ENCODE measurements at regions not wholly inside any gene's neighbourhood (a gene's known extent, or its start where the extent isn't known, plus 50 kb on each side); places are given as distances from the start of the nearest gene placed in this dataset.

GRCh38 chr6:84414531-84414930 lies 187.1 kb upstream of the CEP162 start:
- no peaks in the 10 kb centered on the region for H3K4me1 ChIP-seq (ENCODE audit: insufficient read depth, low read length)
- no peaks in the 10 kb centered on the region for H3K36me3 ChIP-seq (ENCODE audit: insufficient read depth, low read length)
- 85% methylated on average over 6 of the region's 6 CpGs for WGBS
- H3K4me3 ChIP-seq (ENCODE audit: low read length): no peak overlapping the region
- H3K27me3 ChIP-seq (ENCODE audit: insufficient read depth, low read length): no peaks in the 10 kb centered on the region; the same call in 1 of the 2 replicates
- H3K9ac ChIP-seq (ENCODE audit: low read depth, low read length): no peak overlapping the region
- H3K27ac ChIP-seq (ENCODE audit: low read depth, low read length): no peak overlapping the region
- no peaks in the 10 kb centered on the region for H3K9me3 ChIP-seq (ENCODE audit: insufficient read depth, low read depth, low read length)

DNA sequence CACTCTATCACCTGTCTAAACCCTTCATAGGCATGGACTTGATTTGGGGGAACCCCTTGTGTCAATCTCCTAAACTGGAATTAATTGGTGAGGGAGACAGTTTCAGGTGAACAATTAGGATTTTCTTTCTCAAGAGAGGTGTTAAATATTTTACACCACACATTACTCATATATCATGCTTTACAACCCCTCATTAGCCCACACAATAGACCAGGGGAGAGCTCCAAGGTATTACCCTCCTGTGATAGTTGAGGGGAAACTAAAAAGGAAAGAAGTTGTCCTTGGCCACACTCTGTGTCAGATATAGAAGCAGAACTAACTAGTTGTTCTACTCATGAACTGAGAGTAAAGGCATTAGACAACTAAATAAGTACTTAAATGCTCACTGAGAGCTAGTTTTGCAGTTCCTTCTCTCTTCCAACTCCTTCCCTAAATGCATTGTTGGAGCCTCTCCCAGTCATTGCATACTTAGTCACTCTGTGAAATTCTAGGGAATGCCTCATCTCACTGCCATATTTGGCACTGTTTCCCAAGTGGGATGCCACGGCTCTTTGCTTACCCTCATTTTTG lies 183.7 kb upstream of the CEP162 start:
- no peaks in the 10 kb centered on the region for H3K9me3 ChIP-seq (ENCODE audit: insufficient read depth, low read depth, low read length)
- H3K4me1 ChIP-seq (ENCODE audit: insufficient read depth, low read length): no peaks in the 10 kb centered on the region
- 82% methylated on average over 1 of the region's 1 CpG for WGBS
- no peak overlapping the region for H3K27ac ChIP-seq (ENCODE audit: low read depth, low read length)
- no peak overlapping the region for H3K9ac ChIP-seq (ENCODE audit: low read depth, low read length)
- H3K4me3 ChIP-seq (ENCODE audit: low read length): no peak overlapping the region
- no peaks in the 10 kb centered on the region for H3K36me3 ChIP-seq (ENCODE audit: insufficient read depth, low read length)
- H3K27me3 ChIP-seq (ENCODE audit: insufficient read depth, low read length): no peaks in the 10 kb centered on the region; the same call in 1 of the 2 replicates

GRCh38 chr6:84409911-84410310 lies 182.5 kb upstream of the CEP162 start:
- Histone ChIP-seq H3K27me3 (ENCODE audit: insufficient read depth, low read length) (no peaks in the 10 kb centered on the region; the same call in 1 of the 2 replicates), H3K9me3 (ENCODE audit: insufficient read depth, low read depth, low read length) (no peaks in the 10 kb centered on the region), H3K4me3 (ENCODE audit: low read length) (no peak overlapping the region), H3K4me1 (ENCODE audit: insufficient read depth, low read length) (no peaks in the 10 kb centered on the region), H3K36me3 (ENCODE audit: insufficient read depth, low read length) (no peaks in the 10 kb centered on the region), H3K27ac (ENCODE audit: low read depth, low read length) (no peak overlapping the region), H3K9ac (ENCODE audit: low read depth, low read length) (no peak overlapping the region)
- WGBS: no CpG with 5 or more reads among the region's 1 CpG

GRCh38 chr6:84408028-84408427 lies 180.6 kb upstream of the CEP162 start:
- Histone ChIP-seq H3K27me3 (ENCODE audit: insufficient read depth, low read length) (no peaks in the 10 kb centered on the region; the same call in 1 of the 2 replicates), H3K4me1 (ENCODE audit: insufficient read depth, low read length) (no peaks in the 10 kb centered on the region), H3K27ac (ENCODE audit: low read depth, low read length) (no peak overlapping the region), H3K36me3 (ENCODE audit: insufficient read depth, low read length) (no peaks in the 10 kb centered on the region), H3K9ac (ENCODE audit: low read depth, low read length) (no peak overlapping the region), H3K9me3 (ENCODE audit: insufficient read depth, low read depth, low read length) (no peaks in the 10 kb centered on the region), H3K4me3 (ENCODE audit: low read length) (no peak overlapping the region)
- WGBS: 94% methylated on average over 3 of the region's 4 CpGs

- Histone ChIP-seq H3K9ac (ENCODE audit: low read depth, low read length) (no peak overlapping the region), H3K4me3 (ENCODE audit: low read length) (no peak overlapping the region), H3K27me3 (ENCODE audit: insufficient read depth, low read length) (no peaks in the 10 kb centered on the region), H3K4me1 (ENCODE audit: insufficient read depth, low read length) (no peaks in the 10 kb centered on the region), H3K27ac (ENCODE audit: low read depth, low read length) (no peak overlapping the region), H3K36me3 (ENCODE audit: insufficient read depth, low read length) (no peaks in the 10 kb centered on the region), H3K9me3 (ENCODE audit: insufficient read depth, low read depth, low read length) (no peaks in the 10 kb centered on the region)
Observed at GRCh38 chr6:84403545-84403944, 176.1 kb upstream of the CEP162 start.

GRCh38 chr6:84399003-84399402 lies 171.6 kb upstream of the CEP162 start:
- Histone ChIP-seq H3K4me3 (ENCODE audit: low read length) (no peak overlapping the region), H3K9ac (ENCODE audit: low read depth, low read length) (no peak overlapping the region), H3K36me3 (ENCODE audit: insufficient read depth, low read length) (no peaks in the 10 kb centered on the region), H3K4me1 (ENCODE audit: insufficient read depth, low read length) (no peaks in the 10 kb centered on the region), H3K27me3 (ENCODE audit: insufficient read depth, low read length) (no peaks in the 10 kb centered on the region), H3K9me3 (ENCODE audit: insufficient read depth, low read depth, low read length) (no peaks in the 10 kb centered on the region), H3K27ac (ENCODE audit: low read depth, low read length) (no peak overlapping the region)
- 100% methylated on average over 2 of the region's 2 CpGs for WGBS

GRCh38 chr6:84392261-84392660 lies 164.8 kb upstream of the CEP162 start:
- H3K9me3 ChIP-seq (ENCODE audit: insufficient read depth, low read depth, low read length): no peaks in the 10 kb centered on the region
- WGBS: 97% methylated on average over 3 of the region's 3 CpGs
- no peak overlapping the region for H3K4me3 ChIP-seq (ENCODE audit: low read length)
- no peaks in the 10 kb centered on the region for H3K27me3 ChIP-seq (ENCODE audit: insufficient read depth, low read length)
- no peak overlapping the region for H3K9ac ChIP-seq (ENCODE audit: low read depth, low read length)
- H3K27ac ChIP-seq (ENCODE audit: low read depth, low read length): no peak overlapping the region
- H3K4me1 ChIP-seq (ENCODE audit: insufficient read depth, low read length): no peaks in the 10 kb centered on the region
- no peaks in the 10 kb centered on the region for H3K36me3 ChIP-seq (ENCODE audit: insufficient read depth, low read length)

DNA sequence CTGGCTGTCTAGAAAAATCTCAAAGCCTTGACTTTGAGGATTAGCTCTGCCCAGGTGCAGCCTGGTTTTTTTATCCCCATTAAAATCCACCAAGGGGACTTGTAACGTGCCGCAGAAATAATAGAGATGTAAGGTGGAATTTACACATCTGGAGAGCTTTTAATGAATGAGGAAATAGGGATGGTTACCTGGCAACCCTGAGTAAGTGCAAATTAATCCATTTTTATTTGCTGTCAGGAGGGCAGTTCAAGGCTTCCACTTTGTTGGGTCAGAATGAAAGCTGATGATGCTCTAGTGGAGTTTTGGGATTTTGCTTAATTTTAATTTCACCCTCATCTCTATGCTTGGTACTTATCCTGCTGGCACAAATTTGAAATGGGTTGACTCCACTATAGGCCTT lies 163.4 kb upstream of the CEP162 start:
- no peak overlapping the region for H3K4me3 ChIP-seq (ENCODE audit: low read length)
- 95% methylated on average over 2 of the region's 2 CpGs for WGBS
- H3K27me3 ChIP-seq (ENCODE audit: insufficient read depth, low read length): no peaks in the 10 kb centered on the region
- no peaks in the 10 kb centered on the region for H3K36me3 ChIP-seq (ENCODE audit: insufficient read depth, low read length)
- no peak overlapping the region for H3K27ac ChIP-seq (ENCODE audit: low read depth, low read length)
- no peaks in the 10 kb centered on the region for H3K9me3 ChIP-seq (ENCODE audit: insufficient read depth, low read depth, low read length)
- no peak overlapping the region for H3K9ac ChIP-seq (ENCODE audit: low read depth, low read length)
- H3K4me1 ChIP-seq (ENCODE audit: insufficient read depth, low read length): no peaks in the 10 kb centered on the region

DNA sequence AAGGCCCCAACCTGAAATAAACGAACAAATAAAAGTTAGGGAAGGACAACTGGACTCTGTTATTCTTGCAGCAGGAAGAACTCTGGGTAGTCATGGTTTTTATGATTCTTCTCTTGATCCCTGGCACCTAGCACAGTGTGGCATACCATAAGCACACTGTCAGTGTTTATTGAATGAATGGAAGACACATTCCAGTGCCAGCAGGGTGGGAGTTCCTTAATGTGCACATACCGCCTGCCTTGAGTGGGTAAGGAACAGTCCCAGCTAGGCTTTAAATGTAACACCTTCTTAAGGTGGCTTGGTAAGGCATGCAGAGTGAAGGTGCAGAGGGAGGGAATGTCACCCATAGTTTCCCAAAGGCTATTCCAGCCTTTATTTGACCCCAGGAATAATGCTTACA lies 162.9 kb upstream of the CEP162 start:
- WGBS: 85% methylated on average over 2 of the region's 2 CpGs
- H3K4me1 ChIP-seq (ENCODE audit: insufficient read depth, low read length): no peaks in the 10 kb centered on the region
- H3K9me3 ChIP-seq (ENCODE audit: insufficient read depth, low read depth, low read length): no peaks in the 10 kb centered on the region
- H3K36me3 ChIP-seq (ENCODE audit: insufficient read depth, low read length): no peaks in the 10 kb centered on the region
- no peak overlapping the region for H3K27ac ChIP-seq (ENCODE audit: low read depth, low read length)
- H3K9ac ChIP-seq (ENCODE audit: low read depth, low read length): no peak overlapping the region
- no peaks in the 10 kb centered on the region for H3K27me3 ChIP-seq (ENCODE audit: insufficient read depth, low read length)
- H3K4me3 ChIP-seq (ENCODE audit: low read length): no peak overlapping the region

DNA sequence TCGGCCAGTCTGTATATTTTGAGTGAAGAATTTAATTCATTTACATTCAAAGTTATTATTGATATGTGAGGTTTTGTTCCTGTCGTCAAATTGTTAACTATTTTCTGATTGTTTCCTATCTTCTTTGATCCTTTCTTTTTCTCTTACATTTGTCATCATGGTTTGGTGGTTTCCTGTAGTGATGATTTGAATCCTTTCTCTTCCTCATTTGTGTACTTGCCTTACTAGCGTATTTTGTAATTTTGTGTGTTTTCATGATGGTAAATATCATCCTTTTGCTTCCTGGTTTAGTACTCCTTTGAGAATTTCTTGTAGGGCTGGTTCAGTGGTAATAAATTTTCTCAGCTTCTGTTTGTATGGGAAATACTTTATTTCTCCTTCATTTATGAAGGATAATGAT lies 151.7 kb upstream of the CEP162 start:
- Histone ChIP-seq H3K27ac (ENCODE audit: low read depth, low read length) (no peak overlapping the region), H3K9me3 (ENCODE audit: insufficient read depth, low read depth, low read length) (peaks cover 6% of the 10 kb centered on the region; the same call in 1 of the 2 replicates), H3K4me3 (ENCODE audit: low read length) (no peak overlapping the region), H3K36me3 (ENCODE audit: insufficient read depth, low read length) (no peaks in the 10 kb centered on the region), H3K4me1 (ENCODE audit: insufficient read depth, low read length) (no peaks in the 10 kb centered on the region), H3K9ac (ENCODE audit: low read depth, low read length) (no peak overlapping the region), H3K27me3 (ENCODE audit: insufficient read depth, low read length) (no peaks in the 10 kb centered on the region)
- WGBS: 89% methylated on average over 1 of the region's 3 CpGs

GRCh38 chr6:84372290-84372689 lies 144.8 kb upstream of the CEP162 start:
- no peaks in the 10 kb centered on the region for H3K9me3 ChIP-seq (ENCODE audit: insufficient read depth, low read depth, low read length)
- H3K9ac ChIP-seq (ENCODE audit: low read depth, low read length): no peak overlapping the region
- H3K27me3 ChIP-seq (ENCODE audit: insufficient read depth, low read length): no peaks in the 10 kb centered on the region
- 97% methylated on average over 2 of the region's 2 CpGs for WGBS
- no peaks in the 10 kb centered on the region for H3K4me1 ChIP-seq (ENCODE audit: insufficient read depth, low read length)
- H3K27ac ChIP-seq (ENCODE audit: low read depth, low read length): no peak overlapping the region
- H3K4me3 ChIP-seq (ENCODE audit: low read length): no peak overlapping the region
- no peaks in the 10 kb centered on the region for H3K36me3 ChIP-seq (ENCODE audit: insufficient read depth, low read length)

DNA sequence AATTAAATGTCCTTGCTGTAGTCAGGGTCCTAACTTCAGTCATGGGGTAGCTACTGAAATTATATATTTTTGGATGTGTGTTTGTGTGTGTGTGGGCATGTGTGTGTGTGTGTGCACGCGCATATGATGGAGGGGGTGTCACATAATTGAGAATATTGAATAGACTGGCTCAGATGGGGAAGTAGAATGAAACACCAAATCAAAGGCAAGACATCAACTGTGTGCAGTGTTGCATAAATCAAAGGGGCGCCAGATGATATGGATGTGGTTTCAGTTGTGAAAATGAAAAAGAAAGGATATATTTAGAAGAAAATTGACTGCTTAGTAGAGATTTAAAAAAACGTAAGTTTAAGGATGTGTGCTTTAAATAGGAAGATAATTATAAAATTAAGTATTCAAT lies 144.2 kb upstream of the CEP162 start:
- H3K4me3 ChIP-seq (ENCODE audit: low read length): no peak overlapping the region
- H3K9ac ChIP-seq (ENCODE audit: low read depth, low read length): no peak overlapping the region
- no peaks in the 10 kb centered on the region for H3K9me3 ChIP-seq (ENCODE audit: insufficient read depth, low read depth, low read length)
- H3K27me3 ChIP-seq (ENCODE audit: insufficient read depth, low read length): no peaks in the 10 kb centered on the region
- H3K4me1 ChIP-seq (ENCODE audit: insufficient read depth, low read length): no peaks in the 10 kb centered on the region
- no peaks in the 10 kb centered on the region for H3K36me3 ChIP-seq (ENCODE audit: insufficient read depth, low read length)
- 91% methylated on average over 3 of the region's 4 CpGs for WGBS
- no peak overlapping the region for H3K27ac ChIP-seq (ENCODE audit: low read depth, low read length)
